ENCODE measurements at regions not wholly inside any gene's neighbourhood (a gene's known extent, or its start where the extent isn't known, plus 50 kb on each side); places are given as distances from the start of the nearest gene placed in this dataset.

DNA sequence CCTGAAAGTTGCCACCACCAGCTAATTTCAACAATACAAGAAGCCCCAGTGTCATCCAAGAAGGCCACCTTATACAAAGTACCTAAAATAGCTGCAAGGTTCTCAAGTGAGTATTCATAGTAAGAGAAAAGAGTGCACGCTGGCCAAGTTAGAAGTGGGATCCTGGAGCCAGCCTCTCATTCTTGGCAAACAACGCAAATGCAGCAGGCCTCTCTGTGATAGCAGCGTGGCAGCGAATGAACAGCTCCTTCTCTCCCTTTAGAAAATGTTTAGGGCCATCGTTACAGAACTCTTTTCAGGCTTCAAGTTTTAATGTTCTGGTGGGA is 78.0 kb upstream of the IFNG-AS1 start:
- DNase-seq: no peak

- DNase-seq: no peak
These were observed 77.5 kb upstream of the IFNG-AS1 start for GRCh38 chr12:67911789-67912188.

- DNase-seq: no peak
These were observed 73.9 kb upstream of the IFNG-AS1 start for GRCh38 chr12:67915335-67915851.

DNA sequence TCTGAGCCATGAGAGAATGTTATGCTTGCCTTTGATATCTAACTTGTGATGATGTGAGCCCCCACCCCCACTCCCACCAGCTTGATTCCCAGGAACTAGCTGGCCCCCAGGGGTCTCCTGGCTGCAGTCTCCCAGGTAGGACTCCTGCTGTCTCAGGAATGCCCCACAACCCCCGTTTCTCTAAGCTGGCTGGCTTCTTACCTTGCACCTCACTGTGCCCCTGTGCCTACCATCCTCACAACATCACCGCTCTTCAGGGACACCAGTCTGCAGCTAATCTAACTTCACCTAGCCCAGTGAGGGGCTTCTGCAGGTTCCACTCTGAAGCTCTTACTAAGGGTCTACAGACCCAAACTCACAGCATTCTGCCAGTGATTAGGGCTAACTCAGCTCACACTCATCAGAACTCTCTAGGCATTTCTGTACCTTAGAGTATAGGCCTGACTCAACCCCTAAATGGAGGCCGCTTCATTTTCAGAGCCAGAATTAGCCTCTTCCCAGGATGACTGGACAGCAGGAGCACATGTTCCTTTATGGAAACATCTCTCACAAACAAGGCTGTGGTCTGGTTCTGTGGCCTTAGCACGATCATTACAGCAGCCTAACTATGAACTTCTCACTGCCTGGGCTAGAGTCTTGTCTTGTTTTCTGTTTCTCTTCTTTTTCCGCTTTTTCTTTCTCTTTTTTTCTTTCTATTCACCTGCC is 72.8 kb upstream of the IFNG-AS1 start:
- DNase-seq: no peak

DNA sequence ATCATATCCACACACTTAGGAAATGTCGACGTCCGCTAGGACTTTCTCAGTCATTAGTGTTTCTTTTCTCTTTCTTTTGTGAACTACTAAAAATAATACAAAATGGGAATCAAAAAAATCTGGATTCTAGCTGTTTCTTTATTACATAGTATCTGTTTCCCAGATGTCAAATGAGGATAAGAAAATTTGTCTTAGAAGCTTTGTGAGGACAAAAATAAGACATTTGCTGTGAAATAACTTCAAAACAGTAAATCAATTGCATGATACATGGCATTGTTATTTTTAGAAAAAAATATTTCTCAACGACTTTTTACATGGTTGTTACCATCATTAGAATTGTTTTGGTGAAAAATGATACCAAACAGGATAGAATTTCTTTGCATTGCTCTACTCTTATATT is 71.4 kb upstream of the IFNG-AS1 start:
- no peak for DNase-seq

DNA sequence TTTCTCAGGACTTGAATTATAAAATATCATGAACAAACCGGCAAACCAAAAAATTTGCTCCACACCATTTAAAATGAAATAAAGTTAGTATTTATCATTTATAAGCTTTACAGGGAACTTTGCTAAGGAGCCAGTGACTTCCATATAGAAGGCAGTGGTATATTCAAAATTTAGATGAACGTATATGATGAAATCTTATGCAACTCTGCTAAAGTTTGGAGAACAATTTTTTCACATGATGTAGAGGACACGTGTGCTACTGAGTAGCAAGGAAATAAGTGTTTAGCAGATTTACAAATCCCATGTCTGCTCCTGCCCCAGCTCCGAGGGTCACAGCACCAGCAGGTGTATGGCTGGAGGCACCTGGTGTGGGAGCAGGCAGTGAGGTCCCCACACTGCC is 70.8 kb upstream of the IFNG-AS1 start:
- no peak for DNase-seq

- DNase-seq: no peak
These were observed 69.8 kb upstream of the IFNG-AS1 start for GRCh38 chr12:67919406-67919805.

DNA sequence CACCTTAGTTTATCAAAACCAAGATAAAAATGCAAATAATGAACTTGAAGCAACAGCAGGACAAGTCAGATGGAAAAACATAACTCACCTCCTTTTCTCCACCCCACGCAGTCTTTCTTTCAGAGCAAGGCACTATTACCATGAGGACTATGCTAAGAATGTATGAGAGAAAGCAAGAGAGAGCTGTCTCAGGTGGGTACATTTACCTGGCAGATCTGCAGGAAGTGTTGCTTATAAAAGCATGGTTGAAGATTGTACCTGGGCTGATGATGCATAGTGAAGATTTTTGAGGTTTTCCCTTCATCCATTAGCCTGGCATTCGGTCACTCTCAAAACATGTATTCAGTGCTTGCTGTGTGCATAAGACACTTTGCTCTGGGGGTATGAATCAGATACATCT is 68.8 kb upstream of the IFNG-AS1 start:
- DNase-seq: no peak

DNA sequence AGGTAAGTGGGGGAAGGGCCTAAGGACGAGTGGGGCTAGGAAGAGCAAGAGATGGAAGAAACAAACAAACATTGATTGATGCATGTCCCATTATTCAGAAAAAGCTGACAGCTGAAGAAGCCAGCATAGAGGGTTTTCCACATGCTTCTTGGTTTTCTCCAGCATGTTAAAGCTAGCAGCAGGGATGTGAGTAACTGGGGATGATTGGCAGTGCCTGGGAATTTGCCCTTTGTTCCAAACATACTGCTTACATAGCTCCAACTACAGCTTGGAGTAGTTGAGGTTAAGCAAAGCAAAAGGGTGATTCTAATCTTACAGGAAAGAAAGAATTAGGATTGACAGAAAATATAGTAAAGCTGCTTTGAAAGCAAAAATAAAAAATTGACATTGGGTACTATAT is 68.0 kb upstream of the IFNG-AS1 start:
- DNase-seq: no peak

DNA sequence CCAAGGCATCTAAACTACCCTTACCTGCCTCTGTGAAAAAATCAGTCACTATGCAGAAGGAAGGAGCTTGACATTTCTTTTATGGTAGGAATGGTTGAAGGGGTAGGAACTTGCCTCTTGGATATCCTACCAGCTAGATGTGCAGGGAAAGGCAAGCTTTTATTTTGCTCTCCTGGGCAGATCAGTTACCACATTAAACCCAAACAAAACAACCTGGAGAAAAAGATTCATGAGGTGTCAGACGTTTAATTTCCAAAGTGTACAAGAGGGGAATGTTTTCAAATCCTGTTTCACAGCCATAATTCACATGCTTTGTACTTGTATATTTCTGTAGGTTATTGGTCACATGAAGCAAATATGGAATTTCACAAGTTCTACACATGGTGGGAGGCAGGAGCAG is 67.0 kb upstream of the IFNG-AS1 start:
- DNase-seq: no peak

- no peak for DNase-seq
These were observed 64.2 kb upstream of the IFNG-AS1 start for GRCh38 chr12:67925077-67925476.

GRCh38 chr12:67925552-67925951 is 63.7 kb upstream of the IFNG-AS1 start:
- no peak for DNase-seq

- no peak for DNase-seq
These were observed 63.2 kb upstream of the IFNG-AS1 start for GRCh38 chr12:67926063-67926462.

DNA sequence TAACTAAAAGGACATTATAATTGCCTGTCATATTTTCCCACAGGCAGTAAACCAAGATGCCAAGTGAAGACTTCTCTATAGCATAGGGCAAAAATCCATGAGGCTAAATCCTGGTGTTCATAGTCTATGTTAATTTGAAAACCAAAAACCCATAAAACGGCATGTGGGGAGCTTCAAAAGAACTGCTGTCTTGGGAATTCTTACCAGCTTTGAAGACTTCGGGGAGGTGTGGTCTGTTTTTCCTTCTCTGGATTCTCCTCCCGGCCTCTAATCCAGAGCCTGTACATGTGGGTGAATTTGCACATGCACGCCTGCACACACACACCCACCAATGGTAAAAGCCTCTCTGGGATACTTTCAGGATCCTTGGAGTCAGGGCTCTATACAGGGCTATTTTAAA is 61.9 kb upstream of the IFNG-AS1 start:
- DNase-seq: no peak

DNA sequence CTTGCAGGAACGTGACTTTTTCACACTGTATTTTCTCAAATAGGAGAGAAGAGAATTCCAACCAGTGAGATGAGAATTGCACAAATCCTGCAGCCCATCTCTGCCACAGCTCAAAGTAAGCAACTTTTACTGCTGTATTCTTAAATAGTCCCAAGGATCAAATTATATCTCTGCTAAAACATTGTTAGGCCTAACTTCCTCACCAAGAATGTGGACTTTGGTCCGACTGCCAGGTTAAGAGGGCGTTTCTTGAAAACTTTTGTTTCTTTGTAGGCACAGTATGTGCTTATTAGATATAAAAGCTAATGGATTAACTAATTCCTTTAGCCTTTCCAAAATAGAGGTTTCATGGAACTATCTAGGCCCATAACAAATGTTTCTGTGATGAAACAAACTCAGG is 61.4 kb upstream of the IFNG-AS1 start:
- DNase-seq: no peak

- DNase-seq: no peak
These were observed 60.4 kb upstream of the IFNG-AS1 start for GRCh38 chr12:67928621-67929383.

GRCh38 chr12:67929384-67929772 is 59.9 kb upstream of the IFNG-AS1 start:
- no peak for DNase-seq

DNA sequence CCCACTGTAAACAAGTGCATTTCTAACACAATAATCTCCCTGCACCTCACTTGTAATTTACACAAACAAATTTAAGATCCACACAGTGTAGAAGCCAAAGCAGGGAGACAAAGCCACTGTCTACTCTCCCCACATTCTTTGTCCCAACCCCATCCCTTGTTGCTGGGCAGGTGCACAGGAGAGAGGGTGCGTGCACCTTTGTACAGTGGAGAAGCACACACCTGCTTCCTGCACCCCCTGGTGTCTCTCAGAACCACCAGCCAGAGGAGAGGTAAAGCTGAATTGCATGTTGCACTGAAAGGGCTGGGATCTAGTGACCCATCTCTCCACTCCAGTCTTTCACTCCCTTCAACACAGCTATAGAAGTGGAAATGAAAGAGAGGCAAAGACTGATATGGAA is 51.4 kb upstream of the IFNG-AS1 start:
- DNase-seq: no peak

All from CD4-positive, alpha-beta T cell treated with Interleukin-21 for 1 hour (primary cell).